GM12878 (cell line): ENCODE measurements at regions not wholly inside any gene's neighbourhood (a gene's known extent, or its start where the extent isn't known, plus 50 kb on each side); places are given as distances from the start of the nearest gene placed in this dataset.

ENCODE experiments used
- ATAC-seq: fragments of 200-7000 bp; cut with Tn5 transposase; 3 replicates; pipeline ENCODE4 v1.9.1; 2020; ENCODE audit warnings: mild to moderate bottlenecking, moderate library complexity
- BruUV-seq: library from RNA; stranded (reverse); fragments of 400-500 nt; replicated peaks from 2 replicates; lab custom pipeline; 2021; lab: Mats Ljungman, UMichigan
- CTCF ChIA-PET: fragments of 300-600 bp; sonication (Branson Sonifier 250); formaldehyde crosslinking; extraction: SDS; loops from one replicate; lab custom pipeline; 2021; ENCODE audit warnings: inconsistent platforms; lab: Yijun Ruan, JAX
- POLR2A ChIA-PET: fragments of 350-600 bp; formaldehyde crosslinking; extraction: SDS; loops from one replicate; lab custom pipeline; 2021; ENCODE audit warnings: inconsistent platforms; lab: Charles Lee
- RAD21 ChIA-PET: fragments of 300-600 bp; sonication (Branson Sonifier 250); formaldehyde crosslinking; loops from one replicate; lab custom pipeline; 2023; ENCODE audit warnings: antibody characterized with exemption; ENCODE audit not compliant: unreplicated experiment; lab: Charles Lee
- SMC1A ChIA-PET: fragments of 300-600 bp; sonication (Branson Sonifier 250); formaldehyde crosslinking; loops from one replicate; lab custom pipeline; 2023; ENCODE audit not compliant: unreplicated experiment, uncharacterized antibody; lab: Charles Lee
- DNase-seq: peaks from one replicate; pipeline ENCODE4 v3.0.0-alpha.2; 2011; ENCODE audit warnings: low read depth, low spot score
- FAIRE-seq: peaks from 3 replicates; lab custom pipeline; 2011; peaks lifted over from hg19 to GRCh38; lab: Jason Lieb, UNC
- H2AFZ ChIP-seq: 2 replicates; pipeline ENCODE4 v1.6.0; 2011; ENCODE audit warnings: low read depth, low read length, control low read depth; ENCODE audit not compliant: control insufficient read depth
- H3K27ac ChIP-seq: 2 replicates; pipeline ENCODE4 v1.5.1; 2011; ENCODE audit warnings: control low read depth; ENCODE audit not compliant: control insufficient read depth, insufficient read depth
- H3K27me3 ChIP-seq, 2 experiments: replicated peaks in 1 of 2; 2 replicates each; pipeline versions ENCODE4 v1.6.0 to v1.6.1; 2011; ENCODE audit warnings: low read length in 1 of 2; ENCODE audit not compliant: control insufficient read depth in 2 of 2, insufficient read depth in 2 of 2
- H3K36me3 ChIP-seq, 2 experiments: 2 replicates each; pipeline ENCODE4 v1.5.1; 2011; ENCODE audit warnings: low read length in 1 of 2; ENCODE audit not compliant: control insufficient read depth in 2 of 2, insufficient read depth in 2 of 2
- H3K4me1 ChIP-seq: 2 replicates; pipeline ENCODE4 v1.6.1; 2011; ENCODE audit warnings: mild to moderate bottlenecking, low read length, moderate library complexity, mixed read lengths; ENCODE audit not compliant: control insufficient read depth, insufficient read depth
- H3K4me2 ChIP-seq: 2 replicates; pipeline ENCODE4 v1.6.0; 2011; ENCODE audit warnings: control low read depth; ENCODE audit not compliant: control insufficient read depth, insufficient read depth
- H3K4me3 ChIP-seq: fragments of 200-600 bp; sonication (generic); 2 replicates; pipeline ENCODE4 v1.5.1; 2016
- H3K79me2 ChIP-seq: 2 replicates; pipeline ENCODE4 v1.6.0; 2011; ENCODE audit warnings: low read length; ENCODE audit not compliant: control insufficient read depth, insufficient read depth
- H3K9ac ChIP-seq: 2 replicates; pipeline ENCODE4 v1.8.0; 2011; ENCODE audit warnings: low read length, control low read depth, mixed read lengths; ENCODE audit not compliant: control insufficient read depth, insufficient read depth
- H3K9me3 ChIP-seq: replicated peaks from 3 replicates; pipeline ENCODE4 v1.5.1; 2011; ENCODE audit warnings: mild to moderate bottlenecking, low read length; ENCODE audit not compliant: control insufficient read depth, insufficient read depth
- H4K20me1 ChIP-seq: 2 replicates; pipeline ENCODE4 v1.6.0; 2011; ENCODE audit not compliant: control insufficient read depth, insufficient read depth
- CHD2 ChIP-seq: IDR thresholded peaks from 2 replicates; pipeline ENCODE4 v1.6.1; 2011; ENCODE audit warnings: low read depth, low read length, improper control_type of control experiment, borderline replicate concordance
- GATAD2B ChIP-seq: fragments of 450-650 bp; conservative IDR thresholded peaks from 2 replicates; pipeline ENCODE4 v1.6.1; 2017; ENCODE audit warnings: low read depth, mild to moderate bottlenecking, moderate library complexity
- KLF5 ChIP-seq: fragments of 450-650 bp; IDR thresholded peaks from 2 replicates; pipeline ENCODE4 v1.6.1; 2014; ENCODE audit warnings: mild to moderate bottlenecking; ENCODE audit not compliant: partially characterized antibody
- NRF1 ChIP-seq: conservative IDR thresholded peaks from 2 replicates; pipeline ENCODE4 v1.6.1; 2011; ENCODE audit warnings: mild to moderate bottlenecking, low read depth, low read length, improper control_type of control experiment
- PAX8 ChIP-seq: fragments of 450-650 bp; IDR thresholded peaks from 2 replicates; pipeline ENCODE4 v1.6.1; 2017; ENCODE audit warnings: mild to moderate bottlenecking, moderate library complexity
- SIN3A ChIP-seq: IDR thresholded peaks from 2 replicates; pipeline ENCODE4 v1.6.1; 2012; ENCODE audit warnings: low read depth, low read length, improper control_type of control experiment
- TBL1XR1 ChIP-seq: IDR thresholded peaks from 2 replicates; pipeline ENCODE4 v1.6.1; 2012; ENCODE audit warnings: low read depth, low read length, improper control_type of control experiment
- ZNF217 ChIP-seq: fragments of 450-650 bp; IDR thresholded peaks from 2 replicates; pipeline ENCODE4 v1.6.1; 2017; ENCODE audit warnings: antibody characterized with exemption, mild to moderate bottlenecking
- ZZZ3 ChIP-seq: IDR thresholded peaks from 2 replicates; pipeline ENCODE4 v1.6.1; 2011; ENCODE audit warnings: low read depth; ENCODE audit not compliant: control insufficient read depth, insufficient read length
- WGBS: methylation state at CpG from one replicate; pipeline ENCODE4 v1.1.6; 2016; ENCODE audit warnings: low lambda C conversion rate; ENCODE audit not compliant: insufficient replicate concordance, insufficient coverage; ENCODE audit errors: missing lambda C conversion rate; 5-methylcytosine and 5-hydroxymethylcytosine counted together
- in situ Hi-C: fragments of 300-500 bp; cut with MboI; formaldehyde crosslinking; loops from 9 replicates; pipeline ENCODE4 v1.14.3; 2018; ENCODE audit warnings: mixed read lengths
- intact Hi-C: fragments of 100-400 bp; cut with micrococcal nuclease; formaldehyde crosslinking; loops from one replicate; pipeline ENCODE4 v1.14.2; 2022; ENCODE audit not compliant: unreplicated experiment
- TF ChIP-seq, protein P1 (sequence below): fragments of 450-650 bp; IDR thresholded peaks from 2 replicates; pipeline ENCODE4 v1.6.1; 2017; ENCODE audit warnings: mild to moderate bottlenecking
- TF ChIP-seq, protein P2 (sequence below): fragments of 150-350 bp; IDR thresholded peaks from 2 replicates; pipeline ENCODE4 v1.6.1; 2014; ENCODE audit warnings: mild to moderate bottlenecking, low read depth, low read length
- TF ChIP-seq, protein P3 (sequence below): fragments of 450-650 bp; IDR thresholded peaks from 2 replicates; pipeline ENCODE4 v1.6.1; 2017; ENCODE audit warnings: mild to moderate bottlenecking, moderate library complexity
- TF ChIP-seq, protein P4 (sequence below): fragments of 450-650 bp; IDR thresholded peaks from 2 replicates; pipeline ENCODE4 v1.6.1; 2018; ENCODE audit warnings: borderline replicate concordance, mild to moderate bottlenecking; ENCODE audit not compliant: partially characterized antibody

DNA sequence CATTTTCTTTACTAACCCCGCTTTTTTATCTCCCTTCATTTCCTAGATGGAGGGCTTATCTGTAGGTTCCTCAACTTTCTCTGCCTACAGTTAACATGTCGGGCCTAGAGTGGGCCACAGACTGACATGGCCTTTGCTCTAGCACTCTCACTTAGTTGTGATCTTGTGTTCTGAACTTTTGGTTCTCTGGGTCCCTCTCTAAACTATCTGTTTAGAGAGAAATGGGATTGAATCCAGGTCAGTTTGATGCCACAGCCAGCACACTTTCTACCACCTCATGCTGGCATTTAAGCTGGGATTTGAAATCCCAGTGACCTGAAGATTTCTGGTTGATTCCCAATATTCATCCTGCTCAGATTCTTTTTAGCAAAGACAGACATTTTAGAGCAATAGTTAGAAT lies 388.5 kb upstream of the PAPPA start (continued):
- TF ChIP-seq, protein P1, sequence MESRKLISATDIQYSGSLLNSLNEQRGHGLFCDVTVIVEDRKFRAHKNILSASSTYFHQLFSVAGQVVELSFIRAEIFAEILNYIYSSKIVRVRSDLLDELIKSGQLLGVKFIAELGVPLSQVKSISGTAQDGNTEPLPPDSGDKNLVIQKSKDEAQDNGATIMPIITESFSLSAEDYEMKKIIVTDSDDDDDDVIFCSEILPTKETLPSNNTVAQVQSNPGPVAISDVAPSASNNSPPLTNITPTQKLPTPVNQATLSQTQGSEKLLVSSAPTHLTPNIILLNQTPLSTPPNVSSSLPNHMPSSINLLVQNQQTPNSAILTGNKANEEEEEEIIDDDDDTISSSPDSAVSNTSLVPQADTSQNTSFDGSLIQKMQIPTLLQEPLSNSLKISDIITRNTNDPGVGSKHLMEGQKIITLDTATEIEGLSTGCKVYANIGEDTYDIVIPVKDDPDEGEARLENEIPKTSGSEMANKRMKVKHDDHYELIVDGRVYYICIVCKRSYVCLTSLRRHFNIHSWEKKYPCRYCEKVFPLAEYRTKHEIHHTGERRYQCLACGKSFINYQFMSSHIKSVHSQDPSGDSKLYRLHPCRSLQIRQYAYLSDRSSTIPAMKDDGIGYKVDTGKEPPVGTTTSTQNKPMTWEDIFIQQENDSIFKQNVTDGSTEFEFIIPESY, result no peak
- TF ChIP-seq, protein P2, sequence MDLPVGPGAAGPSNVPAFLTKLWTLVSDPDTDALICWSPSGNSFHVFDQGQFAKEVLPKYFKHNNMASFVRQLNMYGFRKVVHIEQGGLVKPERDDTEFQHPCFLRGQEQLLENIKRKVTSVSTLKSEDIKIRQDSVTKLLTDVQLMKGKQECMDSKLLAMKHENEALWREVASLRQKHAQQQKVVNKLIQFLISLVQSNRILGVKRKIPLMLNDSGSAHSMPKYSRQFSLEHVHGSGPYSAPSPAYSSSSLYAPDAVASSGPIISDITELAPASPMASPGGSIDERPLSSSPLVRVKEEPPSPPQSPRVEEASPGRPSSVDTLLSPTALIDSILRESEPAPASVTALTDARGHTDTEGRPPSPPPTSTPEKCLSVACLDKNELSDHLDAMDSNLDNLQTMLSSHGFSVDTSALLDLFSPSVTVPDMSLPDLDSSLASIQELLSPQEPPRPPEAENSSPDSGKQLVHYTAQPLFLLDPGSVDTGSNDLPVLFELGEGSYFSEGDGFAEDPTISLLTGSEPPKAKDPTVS, result no peak
- TF ChIP-seq ZNF217, result no peak
- no peak for TF ChIP-seq TBL1XR1
- TF ChIP-seq PAX8, result no peak
- TF ChIP-seq KLF5, result no peak
- TF ChIP-seq GATAD2B, result no peak

DNA sequence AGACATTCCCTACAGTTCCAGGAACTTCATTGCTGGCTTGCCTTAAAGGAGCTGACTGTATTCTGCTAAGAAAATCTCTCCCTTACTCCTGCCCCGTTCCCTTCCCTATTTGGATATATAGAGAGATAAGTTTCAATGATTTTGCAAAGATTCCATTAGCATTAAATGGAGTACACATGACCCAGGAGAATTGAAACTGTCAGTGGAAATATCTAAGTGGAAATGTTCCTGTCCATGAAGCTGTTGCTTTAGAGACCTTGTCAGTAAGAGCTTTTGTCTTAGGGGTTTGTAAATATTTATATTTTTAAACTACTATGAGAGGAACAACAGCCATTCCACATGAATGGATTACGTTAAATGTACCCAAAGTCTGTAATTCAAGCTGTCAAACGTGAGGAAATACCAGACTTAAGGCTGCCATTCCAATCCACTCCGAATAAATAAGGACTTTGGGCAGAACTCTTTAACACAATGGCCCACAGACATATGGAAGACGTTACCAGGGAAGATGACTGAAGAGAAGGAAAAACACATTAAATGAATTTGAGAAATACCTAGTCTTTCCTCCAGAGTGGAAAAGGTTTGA lies 387.1 kb upstream of the PAPPA start:
- intact Hi-C loops (no loop called here), in situ Hi-C loops (no loop called here)
- H3K4me3 ChIP-seq, result no peak overlapping the region
- H3K9me3 ChIP-seq, result no peaks in the 10 kb centered on the region
- no peaks in the 10 kb centered on the region for H4K20me1 ChIP-seq
- H3K27ac ChIP-seq, result no peak overlapping the region
- WGBS, result 0% methylated on average over 5 of the region's 5 CpGs
- ChIA-PET POLR2A (no interaction called here), RAD21 (no interaction called here), CTCF (interaction anchor here (1.5 kb wide), 1 partner anchor 174 kb away, joined by 4 read pairs; no protein-coding TSS in a partner anchor), SMC1A (interaction anchor here (0.6 kb wide), 1 partner anchor 541 kb away, joined by 3 read pairs; no protein-coding TSS in a partner anchor)
- ATAC-seq (no peak), FAIRE-seq (no peak), DNase-seq (no peak)
- BruUV-seq, result no TSS peak
- H3K36me3 ChIP-seq, result no peaks in the 10 kb centered on the region
- H3K27me3 ChIP-seq, result no peaks in the 10 kb centered on the region
- no peak overlapping the region for H2AFZ ChIP-seq
- H3K4me1 ChIP-seq, result no peaks in the 10 kb centered on the region
- no peaks in the 10 kb centered on the region for H3K79me2 ChIP-seq
- no peak overlapping the region for H3K9ac ChIP-seq
- H3K4me2 ChIP-seq, result no peak overlapping the region
- TF ChIP-seq NRF1, result no peak
- no peak for TF ChIP-seq ZZZ3
- TF ChIP-seq SIN3A, result no peak
- TF ChIP-seq, protein P3, sequence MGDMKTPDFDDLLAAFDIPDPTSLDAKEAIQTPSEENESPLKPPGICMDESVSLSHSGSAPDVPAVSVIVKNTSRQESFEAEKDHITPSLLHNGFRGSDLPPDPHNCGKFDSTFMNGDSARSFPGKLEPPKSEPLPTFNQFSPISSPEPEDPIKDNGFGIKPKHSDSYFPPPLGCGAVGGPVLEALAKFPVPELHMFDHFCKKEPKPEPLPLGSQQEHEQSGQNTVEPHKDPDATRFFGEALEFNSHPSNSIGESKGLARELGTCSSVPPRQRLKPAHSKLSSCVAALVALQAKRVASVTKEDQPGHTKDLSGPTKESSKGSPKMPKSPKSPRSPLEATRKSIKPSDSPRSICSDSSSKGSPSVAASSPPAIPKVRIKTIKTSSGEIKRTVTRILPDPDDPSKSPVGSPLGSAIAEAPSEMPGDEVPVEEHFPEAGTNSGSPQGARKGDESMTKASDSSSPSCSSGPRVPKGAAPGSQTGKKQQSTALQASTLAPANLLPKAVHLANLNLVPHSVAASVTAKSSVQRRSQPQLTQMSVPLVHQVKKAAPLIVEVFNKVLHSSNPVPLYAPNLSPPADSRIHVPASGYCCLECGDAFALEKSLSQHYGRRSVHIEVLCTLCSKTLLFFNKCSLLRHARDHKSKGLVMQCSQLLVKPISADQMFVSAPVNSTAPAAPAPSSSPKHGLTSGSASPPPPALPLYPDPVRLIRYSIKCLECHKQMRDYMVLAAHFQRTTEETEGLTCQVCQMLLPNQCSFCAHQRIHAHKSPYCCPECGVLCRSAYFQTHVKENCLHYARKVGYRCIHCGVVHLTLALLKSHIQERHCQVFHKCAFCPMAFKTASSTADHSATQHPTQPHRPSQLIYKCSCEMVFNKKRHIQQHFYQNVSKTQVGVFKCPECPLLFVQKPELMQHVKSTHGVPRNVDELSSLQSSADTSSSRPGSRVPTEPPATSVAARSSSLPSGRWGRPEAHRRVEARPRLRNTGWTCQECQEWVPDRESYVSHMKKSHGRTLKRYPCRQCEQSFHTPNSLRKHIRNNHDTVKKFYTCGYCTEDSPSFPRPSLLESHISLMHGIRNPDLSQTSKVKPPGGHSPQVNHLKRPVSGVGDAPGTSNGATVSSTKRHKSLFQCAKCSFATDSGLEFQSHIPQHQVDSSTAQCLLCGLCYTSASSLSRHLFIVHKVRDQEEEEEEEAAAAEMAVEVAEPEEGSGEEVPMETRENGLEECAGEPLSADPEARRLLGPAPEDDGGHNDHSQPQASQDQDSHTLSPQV, result no peak
- TF ChIP-seq, protein P4, sequence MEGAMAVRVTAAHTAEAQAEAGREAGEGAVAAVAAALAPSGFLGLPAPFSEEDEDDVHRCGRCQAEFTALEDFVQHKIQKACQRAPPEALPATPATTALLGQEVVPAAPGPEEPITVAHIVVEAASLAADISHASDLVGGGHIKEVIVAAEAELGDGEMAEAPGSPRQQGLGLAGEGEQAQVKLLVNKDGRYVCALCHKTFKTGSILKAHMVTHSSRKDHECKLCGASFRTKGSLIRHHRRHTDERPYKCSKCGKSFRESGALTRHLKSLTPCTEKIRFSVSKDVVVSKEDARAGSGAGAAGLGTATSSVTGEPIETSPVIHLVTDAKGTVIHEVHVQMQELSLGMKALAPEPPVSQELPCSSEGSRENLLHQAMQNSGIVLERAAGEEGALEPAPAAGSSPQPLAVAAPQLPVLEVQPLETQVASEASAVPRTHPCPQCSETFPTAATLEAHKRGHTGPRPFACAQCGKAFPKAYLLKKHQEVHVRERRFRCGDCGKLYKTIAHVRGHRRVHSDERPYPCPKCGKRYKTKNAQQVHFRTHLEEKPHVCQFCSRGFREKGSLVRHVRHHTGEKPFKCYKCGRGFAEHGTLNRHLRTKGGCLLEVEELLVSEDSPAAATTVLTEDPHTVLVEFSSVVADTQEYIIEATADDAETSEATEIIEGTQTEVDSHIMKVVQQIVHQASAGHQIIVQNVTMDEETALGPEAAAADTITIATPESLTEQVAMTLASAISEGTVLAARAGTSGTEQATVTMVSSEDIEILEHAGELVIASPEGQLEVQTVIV, result no peak
- no peak for TF ChIP-seq KLF5
- no peak for TF ChIP-seq CHD2
